ENCODE measurements at regions not wholly inside any gene's neighbourhood (a gene's known extent, or its start where the extent isn't known, plus 50 kb on each side); places are given as distances from the start of the nearest gene placed in this dataset.

GRCh38 chr6:66623050-66623449, 916.0 kb upstream of the EYS start:
- TF ChIP-seq SAP30 (IDR thresholded peaks at IDR 0.05; ENCODE audit: insufficient read depth, insufficient replicate concordance, low read length), result no peak
- no peak for TF ChIP-seq CTCF (IDR thresholded peaks at IDR 0.05; ENCODE audit: control extremely low read depth in 1 of 3, insufficient read depth in 1 of 3, low read depth in 1 of 3, low read length in 3 of 3)
- no peak for TF ChIP-seq HDAC2 (IDR thresholded peaks at IDR 0.05; ENCODE audit: borderline replicate concordance in 1 of 2, low read depth in 2 of 2, low read length in 2 of 2)
- TF ChIP-seq MAFK (IDR thresholded peaks at IDR 0.05; ENCODE audit: low read depth, low read length), result no peak
- TF ChIP-seq TAF1 (IDR thresholded peaks at IDR 0.05; ENCODE audit: low read depth, low read length), result no peak
- no peak for TF ChIP-seq EP300 (IDR thresholded peaks at IDR 0.05; ENCODE audit: borderline replicate concordance in 1 of 2, low read depth in 2 of 2, low read length in 2 of 2)
- no peak for TF ChIP-seq NANOG (IDR thresholded peaks at IDR 0.05; ENCODE audit: insufficient read depth, low read depth, low read length, poor library complexity, severe bottlenecking)

Data from H1 (cell line).